ENCODE measurements at regions not wholly inside any gene's neighbourhood (a gene's known extent, or its start where the extent isn't known, plus 50 kb on each side); places are given as distances from the start of the nearest gene placed in this dataset.

DNA sequence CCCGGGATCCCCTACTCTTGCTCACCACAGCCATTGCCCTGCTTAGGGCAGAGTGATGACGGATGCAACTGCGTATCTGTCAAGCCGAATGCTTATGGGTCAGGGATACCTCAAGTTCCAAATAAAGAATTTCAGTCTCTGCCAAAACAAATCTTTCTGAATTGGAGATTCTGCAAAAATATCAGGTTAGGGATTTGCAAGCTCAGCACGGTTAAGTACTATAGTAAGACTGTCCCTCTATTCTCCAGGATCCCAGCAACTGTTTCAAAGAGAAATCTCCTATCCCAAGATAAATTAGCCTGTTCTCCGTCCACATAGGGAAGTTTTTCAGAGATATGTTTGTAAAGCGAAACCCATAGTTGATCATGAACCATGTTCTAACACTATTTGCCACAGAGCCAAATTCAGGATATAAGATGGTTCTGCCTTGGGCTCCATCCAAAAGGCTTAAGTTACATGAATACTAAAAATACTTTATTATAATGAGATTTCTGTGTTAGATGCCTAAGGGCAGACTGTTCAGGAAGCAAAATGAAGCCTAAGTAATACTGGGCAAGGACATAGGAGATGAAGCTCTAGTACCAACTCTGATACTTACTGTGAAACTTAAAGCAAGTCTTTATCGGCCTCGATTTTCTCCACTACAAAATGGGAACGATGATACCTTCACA lies 100.1 kb upstream of the LPP start:
- WGBS (ENCODE audit: low lambda C conversion rate): 50% methylated on average over 10 of the region's 10 CpGs
- Histone ChIP-seq H3K4me1 (ENCODE audit: control insufficient read depth in 1 of 2, insufficient read depth in 2 of 2, low read depth in 1 of 2, low read length in 1 of 2) (peaks cover 0 to 17% of the 10 kb centered on the region in 2 experiments; a peak in 1 of 4 replicates), H3K9me2 (no peaks in the 10 kb centered on the region), H3K36me3 (replicated peaks in 1 of 2; ENCODE audit: control insufficient read depth in 1 of 2, insufficient read depth in 2 of 2, low read length in 1 of 2) (no peaks in the 10 kb centered on the region), H4K20me1 (ENCODE audit: insufficient read depth) (no peaks in the 10 kb centered on the region), H3K9me3 (no peaks in the 10 kb centered on the region), H3K27ac (ENCODE audit: low read depth in 2 of 2, low read length in 1 of 2) (no peak overlapping the region), H3K9ac (no peak overlapping the region), H3K4me2 (0 out of 2 replicates have a peak overlapping the region, but pooled peaks have one; percentile 8), H3F3A (replicated peaks; ENCODE audit: insufficient read depth) (peaks cover 3% of the 10 kb centered on the region), H3K4me3 (ENCODE audit: low read depth in 2 of 2, low read length in 1 of 2) (no peak overlapping the region), H3K27me3 (ENCODE audit: insufficient read depth) (no peaks in the 10 kb centered on the region), H3K79me2 (ENCODE audit: insufficient read depth) (no peaks in the 10 kb centered on the region), H2AFZ (ENCODE audit: low read depth) (no peak overlapping the region)
- no peak for DNase-seq
- TF ChIP-seq, protein P1, sequence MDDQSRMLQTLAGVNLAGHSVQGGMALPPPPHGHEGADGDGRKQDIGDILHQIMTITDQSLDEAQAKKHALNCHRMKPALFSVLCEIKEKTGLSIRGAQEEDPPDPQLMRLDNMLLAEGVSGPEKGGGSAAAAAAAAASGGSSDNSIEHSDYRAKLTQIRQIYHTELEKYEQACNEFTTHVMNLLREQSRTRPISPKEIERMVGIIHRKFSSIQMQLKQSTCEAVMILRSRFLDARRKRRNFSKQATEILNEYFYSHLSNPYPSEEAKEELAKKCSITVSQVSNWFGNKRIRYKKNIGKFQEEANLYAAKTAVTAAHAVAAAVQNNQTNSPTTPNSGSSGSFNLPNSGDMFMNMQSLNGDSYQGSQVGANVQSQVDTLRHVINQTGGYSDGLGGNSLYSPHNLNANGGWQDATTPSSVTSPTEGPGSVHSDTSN (IDR thresholded peaks at IDR 0.05): no peak
- no peak for TF ChIP-seq SMC3 (IDR thresholded peaks at IDR 0.05; ENCODE audit: low read depth, low read length)
- no peak for TF ChIP-seq TCF12 (IDR thresholded peaks at IDR 0.05)
- TF ChIP-seq, protein P2, sequence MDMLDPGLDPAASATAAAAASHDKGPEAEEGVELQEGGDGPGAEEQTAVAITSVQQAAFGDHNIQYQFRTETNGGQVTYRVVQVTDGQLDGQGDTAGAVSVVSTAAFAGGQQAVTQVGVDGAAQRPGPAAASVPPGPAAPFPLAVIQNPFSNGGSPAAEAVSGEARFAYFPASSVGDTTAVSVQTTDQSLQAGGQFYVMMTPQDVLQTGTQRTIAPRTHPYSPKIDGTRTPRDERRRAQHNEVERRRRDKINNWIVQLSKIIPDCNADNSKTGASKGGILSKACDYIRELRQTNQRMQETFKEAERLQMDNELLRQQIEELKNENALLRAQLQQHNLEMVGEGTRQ (IDR thresholded peaks at IDR 0.05; ENCODE audit: borderline replicate concordance, low read depth, low read length): no peak
- no peak for TF ChIP-seq MEF2A (IDR thresholded peaks at IDR 0.05; ENCODE audit: borderline replicate concordance, low read depth)
- no peak for TF ChIP-seq GABPA (IDR thresholded peaks at IDR 0.05; ENCODE audit: low read depth)
- ChIA-PET CTCF (no interaction called here), POLR2A (no interaction called here)

DNA sequence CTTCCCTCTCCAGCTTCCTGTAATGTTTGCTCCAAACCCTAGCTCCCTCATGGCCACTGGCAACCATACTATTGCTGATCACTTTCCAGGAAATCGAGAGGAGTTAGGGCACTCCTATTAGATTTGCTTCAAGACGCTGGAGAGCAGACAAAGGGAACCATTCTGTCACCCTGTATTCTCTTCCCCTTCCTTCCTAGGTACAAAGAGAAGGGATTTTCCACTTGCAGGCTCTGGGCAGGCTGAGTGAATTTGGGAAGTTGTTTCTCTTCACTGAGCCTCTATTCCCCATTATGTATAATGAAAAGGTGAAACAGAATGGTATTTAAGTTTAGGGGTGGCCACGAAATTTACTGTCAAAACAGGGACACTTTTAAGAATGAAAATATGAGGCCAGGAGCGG lies 99.4 kb upstream of the LPP start:
- no peaks in the 10 kb centered on the region for H3K27me3 ChIP-seq (ENCODE audit: insufficient read depth)
- no peaks in the 10 kb centered on the region for H3K9me2 ChIP-seq
- no peaks in the 10 kb centered on the region for H3K79me2 ChIP-seq (ENCODE audit: insufficient read depth)
- TF ChIP-seq JUND (IDR thresholded peaks at IDR 0.05) (no peak), ELF1 (IDR thresholded peaks at IDR 0.05) (no peak), POLR2AphosphoS5 (IDR thresholded peaks at IDR 0.05; ENCODE audit: low read depth, low read length) (no peak), YY1 (IDR thresholded peaks at IDR 0.05; ENCODE audit: low read depth) (no peak), NRF1 (IDR thresholded peaks at IDR 0.05; ENCODE audit: low read depth, low read length) (no peak)
- TF ChIP-seq, protein P3, sequence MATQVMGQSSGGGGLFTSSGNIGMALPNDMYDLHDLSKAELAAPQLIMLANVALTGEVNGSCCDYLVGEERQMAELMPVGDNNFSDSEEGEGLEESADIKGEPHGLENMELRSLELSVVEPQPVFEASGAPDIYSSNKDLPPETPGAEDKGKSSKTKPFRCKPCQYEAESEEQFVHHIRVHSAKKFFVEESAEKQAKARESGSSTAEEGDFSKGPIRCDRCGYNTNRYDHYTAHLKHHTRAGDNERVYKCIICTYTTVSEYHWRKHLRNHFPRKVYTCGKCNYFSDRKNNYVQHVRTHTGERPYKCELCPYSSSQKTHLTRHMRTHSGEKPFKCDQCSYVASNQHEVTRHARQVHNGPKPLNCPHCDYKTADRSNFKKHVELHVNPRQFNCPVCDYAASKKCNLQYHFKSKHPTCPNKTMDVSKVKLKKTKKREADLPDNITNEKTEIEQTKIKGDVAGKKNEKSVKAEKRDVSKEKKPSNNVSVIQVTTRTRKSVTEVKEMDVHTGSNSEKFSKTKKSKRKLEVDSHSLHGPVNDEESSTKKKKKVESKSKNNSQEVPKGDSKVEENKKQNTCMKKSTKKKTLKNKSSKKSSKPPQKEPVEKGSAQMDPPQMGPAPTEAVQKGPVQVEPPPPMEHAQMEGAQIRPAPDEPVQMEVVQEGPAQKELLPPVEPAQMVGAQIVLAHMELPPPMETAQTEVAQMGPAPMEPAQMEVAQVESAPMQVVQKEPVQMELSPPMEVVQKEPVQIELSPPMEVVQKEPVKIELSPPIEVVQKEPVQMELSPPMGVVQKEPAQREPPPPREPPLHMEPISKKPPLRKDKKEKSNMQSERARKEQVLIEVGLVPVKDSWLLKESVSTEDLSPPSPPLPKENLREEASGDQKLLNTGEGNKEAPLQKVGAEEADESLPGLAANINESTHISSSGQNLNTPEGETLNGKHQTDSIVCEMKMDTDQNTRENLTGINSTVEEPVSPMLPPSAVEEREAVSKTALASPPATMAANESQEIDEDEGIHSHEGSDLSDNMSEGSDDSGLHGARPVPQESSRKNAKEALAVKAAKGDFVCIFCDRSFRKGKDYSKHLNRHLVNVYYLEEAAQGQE (IDR thresholded peaks at IDR 0.05; ENCODE audit: low read depth, low read length): no peak
- H2AFZ ChIP-seq (ENCODE audit: low read depth): no peak overlapping the region
- no peak overlapping the region for H3K27ac ChIP-seq (ENCODE audit: low read depth in 2 of 2, low read length in 1 of 2)
- no peak overlapping the region for H3K9ac ChIP-seq
- peaks cover 0 to 17% of the 10 kb centered on the region in 2 experiments; a peak in 1 of 4 replicates for H3K4me1 ChIP-seq (ENCODE audit: control insufficient read depth in 1 of 2, insufficient read depth in 2 of 2, low read depth in 1 of 2, low read length in 1 of 2)
- no peaks in the 10 kb centered on the region for H3K36me3 ChIP-seq (replicated peaks in 1 of 2; ENCODE audit: control insufficient read depth in 1 of 2, insufficient read depth in 2 of 2, low read length in 1 of 2)
- H4K20me1 ChIP-seq (ENCODE audit: insufficient read depth): no peaks in the 10 kb centered on the region
- no peak overlapping the region for H3K4me3 ChIP-seq (ENCODE audit: low read depth in 2 of 2, low read length in 1 of 2)
- CTCF ChIA-PET: no interaction called here
- POLR2A ChIA-PET: no interaction called here
- 48% methylated on average over 4 of the region's 4 CpGs for WGBS (ENCODE audit: low lambda C conversion rate)
- peaks cover 3% of the 10 kb centered on the region for H3F3A ChIP-seq (replicated peaks; ENCODE audit: insufficient read depth)
- H3K9me3 ChIP-seq: no peaks in the 10 kb centered on the region
- no peak for DNase-seq
- no peak overlapping the region for H3K4me2 ChIP-seq

All from SK-N-SH (cell line).